SK-N-SH (cell line): ENCODE measurements at regions not wholly inside any gene's neighbourhood (a gene's known extent, or its start where the extent isn't known, plus 50 kb on each side); places are given as distances from the start of the nearest gene placed in this dataset.

ENCODE experiments used
- CTCF ChIA-PET: fragments of 300-600, 350-600 bp; formaldehyde crosslinking; extraction: SDS; loops from one replicate; lab custom pipeline; 2021; lab: Yijun Ruan, JAX
- POLR2A ChIA-PET: fragments of 350-600 bp; sonication (Branson Sonifier 250); formaldehyde crosslinking; extraction: SDS; loops from one replicate; lab custom pipeline; 2020; ENCODE audit warnings: antibody characterized with exemption, inconsistent platforms; lab: Yijun Ruan, JAX
- DNase-seq: peaks from one replicate; pipeline ENCODE4 v3.0.0; 2012
- H2AFZ ChIP-seq: fragments of 200-600 bp; sonication (generic); 2 replicates; pipeline ENCODE4 v1.8.1; 2016; ENCODE audit warnings: antibody characterized with exemption, mild to moderate bottlenecking, low read depth
- H3F3A ChIP-seq: fragments of 200-600 bp; sonication (generic); replicated peaks from 2 replicates; pipeline ENCODE3; 2016; ENCODE audit warnings: antibody characterized with exemption, mild to moderate bottlenecking; ENCODE audit not compliant: insufficient read depth
- H3K27ac ChIP-seq, 2 experiments: fragments of 200-500 bp in 1 of 2; fragments of 200-600 bp in 1 of 2; sonication (Bioruptor generic) in 1 of 2; sonication (generic), shearing (Covaris generic) in 1 of 2; 2 replicates each; pipeline versions ENCODE4 v1.5.1 to v1.6.1; 2014 to 2016; ENCODE audit warnings: low read depth in 2 of 2, inconsistent platforms in 1 of 2, low read length in 1 of 2, mild to moderate bottlenecking in 1 of 2, mixed read lengths in 1 of 2
- H3K27me3 ChIP-seq: fragments of 200-600 bp; sonication (generic), shearing (Covaris generic); 2 replicates; pipeline ENCODE4 v1.6.1; 2016; ENCODE audit warnings: mixed run types; ENCODE audit not compliant: insufficient read depth
- H3K36me3 ChIP-seq, 2 experiments: fragments of 200-500 bp in 1 of 2; fragments of 200-600 bp in 1 of 2; sonication (Bioruptor generic) in 1 of 2; sonication (generic) in 1 of 2; replicated peaks in 1 of 2; 2 replicates each; pipeline versions ENCODE3 to v1.5.1; 2014 to 2016; ENCODE audit warnings: low read length in 1 of 2, mild to moderate bottlenecking in 1 of 2; ENCODE audit not compliant: insufficient read depth in 2 of 2, control insufficient read depth in 1 of 2
- H3K4me1 ChIP-seq, 2 experiments: fragments of 200-500 bp in 1 of 2; fragments of 200-600 bp in 1 of 2; sonication (Bioruptor generic) in 1 of 2; sonication (generic), shearing (Covaris generic) in 1 of 2; 2 replicates each; pipeline versions ENCODE4 v1.5.1 to v1.6.1; 2014 to 2016; ENCODE audit warnings: low read depth in 1 of 2, low read length in 1 of 2, mixed run types in 1 of 2; ENCODE audit not compliant: insufficient read depth in 2 of 2, control insufficient read depth in 1 of 2
- H3K4me2 ChIP-seq: fragments of 200-600 bp; sonication (generic), shearing (Covaris generic); 2 replicates; pipeline ENCODE4 v1.6.1; 2017; ENCODE audit warnings: mixed run types
- H3K4me3 ChIP-seq, 2 experiments: fragments of 200-500 bp in 1 of 2; fragments of 200-600 bp in 1 of 2; sonication (Bioruptor generic) in 1 of 2; sonication (generic), shearing (Covaris generic) in 1 of 2; 2 replicates each; pipeline versions ENCODE4 v1.5.1 to v1.8.1; 2014 to 2016; ENCODE audit warnings: low read depth in 2 of 2, inconsistent platforms in 1 of 2, low read length in 1 of 2, mild to moderate bottlenecking in 1 of 2, mixed read lengths in 1 of 2, moderate library complexity in 1 of 2
- H3K79me2 ChIP-seq: fragments of 200-600 bp; sonication (generic); 2 replicates; pipeline ENCODE4 v1.8.1; 2017; ENCODE audit warnings: mild to moderate bottlenecking; ENCODE audit not compliant: insufficient read depth
- H3K9ac ChIP-seq: fragments of 200-600 bp; sonication (generic); 2 replicates; pipeline ENCODE4 v1.6.1; 2017; ENCODE audit warnings: mixed run types
- H3K9me2 ChIP-seq: fragments of 200-600 bp; sonication (generic); 2 replicates; pipeline ENCODE4 v1.6.1; 2017; ENCODE audit warnings: mixed run types
- H3K9me3 ChIP-seq: fragments of 200-600 bp; sonication (generic); 2 replicates; pipeline ENCODE4 v1.6.1; 2017; ENCODE audit warnings: mixed run types, mild to moderate bottlenecking, moderate library complexity
- H4K20me1 ChIP-seq: fragments of 200-600 bp; sonication (generic); 2 replicates; pipeline ENCODE4 v1.6.1; 2017; ENCODE audit warnings: mild to moderate bottlenecking, mixed run types; ENCODE audit not compliant: insufficient read depth
- CHD2 ChIP-seq: fragments of 150-350 bp; IDR thresholded peaks from 2 replicates; pipeline ENCODE4 v1.6.1; 2018; ENCODE audit warnings: low read length; ENCODE audit not compliant: partially characterized antibody
- CTCF ChIP-seq: fragments of 200-600 bp; sonication (generic); IDR thresholded peaks from 2 replicates; pipeline ENCODE4 v1.6.1; 2017; ENCODE audit warnings: antibody characterized with exemption, mild to moderate bottlenecking, moderate library complexity
- EZH2phosphoT487 ChIP-seq: fragments of 200-600 bp; sonication (generic); IDR thresholded peaks from 2 replicates; pipeline ENCODE4 v1.6.1; 2017; ENCODE audit warnings: low read depth, mixed run types, mild to moderate bottlenecking, antibody characterized with exemption, moderate library complexity, borderline replicate concordance
- FOSL2 ChIP-seq: IDR thresholded peaks from 2 replicates; pipeline ENCODE4 v1.4.0; 2012; ENCODE audit warnings: low read depth, mild to moderate bottlenecking, moderate library complexity, borderline replicate concordance
- FOXJ3 ChIP-seq: sonication (generic); formaldehyde crosslinking; IDR thresholded peaks from 2 replicates; pipeline ENCODE4 v1.5.1; 2020; ENCODE audit warnings: mild to moderate bottlenecking, missing genetic modification reagents
- FOXM1 ChIP-seq: IDR thresholded peaks from 2 replicates; pipeline ENCODE4 v1.4.0; 2012; ENCODE audit warnings: low read depth, mild to moderate bottlenecking
- GABPA ChIP-seq: IDR thresholded peaks from 2 replicates; pipeline ENCODE4 v1.4.0; 2012; ENCODE audit warnings: low read depth, mild to moderate bottlenecking
- GATA2 ChIP-seq: sonication (generic); formaldehyde crosslinking; IDR thresholded peaks from 2 replicates; pipeline ENCODE4 v1.5.0; 2020; ENCODE audit warnings: mild to moderate bottlenecking, missing genetic modification reagents
- IRF3 ChIP-seq: fragments of 150-350 bp; IDR thresholded peaks from 2 replicates; pipeline ENCODE4 v1.6.1; 2016; ENCODE audit warnings: mild to moderate bottlenecking, low read depth, low read length
- NRF1 ChIP-seq: IDR thresholded peaks from 2 replicates; pipeline ENCODE4 v1.6.1; 2012; ENCODE audit warnings: low read depth, mild to moderate bottlenecking, low read length
- PBX3 ChIP-seq: IDR thresholded peaks from 2 replicates; pipeline ENCODE4; 2012
- POLR2AphosphoS5 ChIP-seq: IDR thresholded peaks from 2 replicates; pipeline ENCODE4 v1.6.1; 2012; ENCODE audit warnings: low read depth, low read length
- RFX5 ChIP-seq: IDR thresholded peaks from 2 replicates; pipeline ENCODE4 v1.6.1; 2012; ENCODE audit warnings: mild to moderate bottlenecking, improper control_type of control experiment, low read length
- SIN3A ChIP-seq: IDR thresholded peaks from 2 replicates; pipeline ENCODE4 v1.6.1; 2012; ENCODE audit warnings: low read depth, mild to moderate bottlenecking, low read length, moderate library complexity, borderline replicate concordance
- TAF1 ChIP-seq: IDR thresholded peaks from 2 replicates; pipeline ENCODE4 v1.6.1; 2012; ENCODE audit warnings: low read depth, mild to moderate bottlenecking, low read length, moderate library complexity, borderline replicate concordance
- TCF12 ChIP-seq: IDR thresholded peaks from 2 replicates; pipeline ENCODE4 v1.4.0; 2012
- TEAD4 ChIP-seq: IDR thresholded peaks from 2 replicates; pipeline ENCODE4 v1.4.0; 2012; ENCODE audit warnings: mild to moderate bottlenecking, borderline replicate concordance; ENCODE audit not compliant: insufficient read depth
- YY1 ChIP-seq: IDR thresholded peaks from 2 replicates; pipeline ENCODE4 v1.4.0; 2012; ENCODE audit warnings: low read depth, mild to moderate bottlenecking
- ZBTB33 ChIP-seq: IDR thresholded peaks from 2 replicates; pipeline ENCODE4 v1.4.0; 2012; ENCODE audit warnings: low read depth, borderline replicate concordance
- TF ChIP-seq, protein P1 (sequence below): IDR thresholded peaks from 2 replicates; pipeline ENCODE4 v1.4.0; 2012; ENCODE audit warnings: low read depth, borderline replicate concordance

DNA sequence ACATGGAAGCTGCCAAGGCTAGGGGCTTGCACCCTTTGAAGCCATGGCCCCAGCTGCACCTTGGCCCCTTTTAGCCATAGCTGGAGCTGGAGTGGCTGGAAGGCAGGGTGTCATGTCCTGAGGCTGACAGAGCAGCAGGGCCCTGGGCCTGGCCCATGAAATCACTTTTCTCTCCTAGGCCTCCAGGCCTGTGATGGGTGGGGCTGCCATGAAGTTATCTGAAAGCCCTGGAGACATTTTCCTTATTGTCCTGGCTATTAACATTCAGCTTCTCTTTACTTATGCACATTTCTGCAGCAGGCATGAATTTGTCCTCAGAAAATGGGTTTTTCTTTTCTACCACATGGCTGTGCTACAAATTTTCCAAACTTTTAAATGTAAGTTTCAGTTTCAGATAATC, 106.9 kb upstream of the ELMO1 start:
- no peak overlapping the region for H3K4me3 ChIP-seq
- H3K27ac ChIP-seq, result no peak overlapping the region
- ChIA-PET POLR2A (no interaction called here), CTCF (no interaction called here)
- no peaks in the 10 kb centered on the region for H3K36me3 ChIP-seq
- H3K9ac ChIP-seq, result no peak overlapping the region
- no peak for TF ChIP-seq FOSL2
- TF ChIP-seq FOXJ3 (CRISPR knock-in tag), result no peak
- TF ChIP-seq EZH2phosphoT487, result no peak
- no peak for TF ChIP-seq FOXM1
- TF ChIP-seq, protein P1, sequence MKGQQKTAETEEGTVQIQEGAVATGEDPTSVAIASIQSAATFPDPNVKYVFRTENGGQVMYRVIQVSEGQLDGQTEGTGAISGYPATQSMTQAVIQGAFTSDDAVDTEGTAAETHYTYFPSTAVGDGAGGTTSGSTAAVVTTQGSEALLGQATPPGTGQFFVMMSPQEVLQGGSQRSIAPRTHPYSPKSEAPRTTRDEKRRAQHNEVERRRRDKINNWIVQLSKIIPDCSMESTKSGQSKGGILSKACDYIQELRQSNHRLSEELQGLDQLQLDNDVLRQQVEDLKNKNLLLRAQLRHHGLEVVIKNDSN, result no peak
- no peak for TF ChIP-seq TCF12
- TF ChIP-seq POLR2AphosphoS5, result no peak
- TF ChIP-seq ZBTB33, result no peak
- TF ChIP-seq GATA2, result no peak
- no peak for TF ChIP-seq YY1
- no peak for TF ChIP-seq CHD2
- TF ChIP-seq NRF1, result no peak
- TF ChIP-seq RFX5, result no peak
- TF ChIP-seq GABPA, result no peak
- TF ChIP-seq TEAD4, result no peak
- TF ChIP-seq TAF1, result no peak
- TF ChIP-seq IRF3, result no peak
- no peak for TF ChIP-seq PBX3
- TF ChIP-seq SIN3A, result no peak
- TF ChIP-seq CTCF, result no peak
- H3K27me3 ChIP-seq, result no peaks in the 10 kb centered on the region
- no peaks in the 10 kb centered on the region; the same call in 1 of the 2 replicates for H3K9me3 ChIP-seq
- H3K4me2 ChIP-seq, result no peak overlapping the region
- DNase-seq, result no peak
- H3K4me1 ChIP-seq, result no peaks in the 10 kb centered on the region
- no peaks in the 10 kb centered on the region for H4K20me1 ChIP-seq
- H3F3A ChIP-seq, result no peaks in the 10 kb centered on the region
- H3K9me2 ChIP-seq, result no peaks in the 10 kb centered on the region
- no peak overlapping the region for H2AFZ ChIP-seq
- no peaks in the 10 kb centered on the region for H3K79me2 ChIP-seq
